GM19455 (cell line): ENCODE measurements at regions not wholly inside any gene's neighbourhood (a gene's known extent, or its start where the extent isn't known, plus 50 kb on each side); places are given as distances from the start of the nearest gene placed in this dataset.
"Not testable (repeated sequence)": the region's sequence is repeated elsewhere in the genome, so short reads cannot be mapped to it uniquely, and the experiment has no call there.

ENCODE experiments used
- ATAC-seq: cut with Tn5 transposase; IDR thresholded peaks from one replicate; pipeline ENCODE4 v1.9.1; 2021; ENCODE audit not compliant: unreplicated experiment

DNA sequence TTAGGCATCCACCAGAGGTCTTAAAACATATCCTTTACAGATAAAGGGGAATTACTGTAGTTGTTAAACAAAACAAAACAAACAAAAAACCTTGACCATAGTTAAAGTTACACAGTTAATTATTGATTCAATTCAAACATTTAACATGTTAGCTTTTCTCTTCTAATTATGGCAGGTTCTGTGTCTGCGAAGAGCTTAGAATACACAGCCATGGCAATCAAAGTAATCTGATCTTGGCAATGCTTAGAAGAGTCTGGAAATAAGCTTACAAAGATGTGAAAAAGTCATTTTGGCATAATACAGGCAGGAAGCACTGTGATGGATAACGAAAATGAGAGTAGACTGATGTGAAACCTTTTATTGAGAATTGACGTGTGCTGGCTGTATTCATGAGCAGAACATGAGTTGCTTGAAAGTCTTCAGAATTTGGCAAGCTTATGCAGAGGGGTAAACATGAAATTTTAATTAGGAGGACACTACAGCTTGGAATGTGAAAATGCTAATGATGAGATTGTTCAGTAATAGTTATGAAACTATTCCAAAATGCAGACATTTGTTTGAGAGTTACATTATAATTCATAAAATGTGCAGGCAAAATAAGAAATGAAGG, 629.6 kb downstream of the FSCB start:
- no peak for ATAC-seq

GRCh38 chr14:43872752-43873655, 634.1 kb downstream of the FSCB start:
- no peak for ATAC-seq

- no peak for ATAC-seq
Measured at GRCh38 chr14:43872222-43872621, 634.9 kb downstream of the FSCB start.

- ATAC-seq = no peak
Measured at GRCh38 chr14:43858981-43859380, 648.1 kb downstream of the FSCB start.

DNA sequence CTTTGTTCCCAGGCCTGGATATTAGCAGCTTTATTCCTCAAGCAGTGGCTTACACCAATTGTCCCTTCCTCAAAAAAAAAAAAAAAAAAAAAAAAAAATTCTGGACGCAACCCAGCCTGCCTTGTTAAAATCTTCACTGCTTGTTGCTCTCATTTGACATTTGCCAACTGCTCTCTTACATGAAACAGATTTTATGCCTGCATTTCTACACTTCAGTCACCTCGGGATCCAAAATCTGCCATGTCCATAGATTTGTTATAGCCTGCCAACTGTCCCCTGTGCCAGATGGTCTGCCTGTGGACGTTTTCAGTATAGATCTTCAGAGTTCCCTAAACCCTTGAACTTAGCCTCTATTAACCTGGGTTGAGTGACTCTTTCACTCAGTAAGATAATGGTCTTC, 651.5 kb downstream of the FSCB start:
- no peak for ATAC-seq

GRCh38 chr14:43853541-43853940, 653.5 kb downstream of the FSCB start:
- ATAC-seq = no peak

GRCh38 chr14:43803076-43803689, 703.9 kb downstream of the FSCB start:
- no peak for ATAC-seq

GRCh38 chr14:43795600-43796228, 711.4 kb downstream of the FSCB start:
- no peak for ATAC-seq

DNA sequence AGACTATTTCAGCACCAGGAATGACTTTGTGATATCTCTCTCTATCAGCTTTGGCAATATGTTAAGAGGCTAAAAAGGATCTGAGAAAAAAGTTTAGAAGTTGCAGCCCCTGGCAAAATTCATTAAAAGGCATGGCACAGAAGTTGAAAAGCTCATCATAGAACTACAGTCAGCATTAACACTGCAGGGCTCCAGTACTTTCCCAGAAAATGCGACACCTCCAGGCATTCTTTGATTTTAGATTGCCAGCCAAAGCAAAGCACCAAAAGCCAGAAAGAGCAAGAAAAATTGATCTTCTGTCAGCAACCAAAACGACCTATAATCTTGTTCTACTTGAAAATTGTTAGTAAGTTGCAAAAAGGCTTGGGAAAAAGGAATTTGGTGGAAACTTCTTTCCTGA, 713.5 kb downstream of the FSCB start:
- ATAC-seq = no peak

GRCh38 chr14:43792980-43793379, 714.1 kb downstream of the FSCB start:
- ATAC-seq = no peak

- no peak for ATAC-seq
Measured at GRCh38 chr14:43790681-43791080, 716.4 kb downstream of the FSCB start.

GRCh38 chr14:43789458-43789857, 717.6 kb downstream of the FSCB start:
- no peak for ATAC-seq

GRCh38 chr14:43786066-43786762, 720.9 kb downstream of the FSCB start:
- no peak for ATAC-seq

DNA sequence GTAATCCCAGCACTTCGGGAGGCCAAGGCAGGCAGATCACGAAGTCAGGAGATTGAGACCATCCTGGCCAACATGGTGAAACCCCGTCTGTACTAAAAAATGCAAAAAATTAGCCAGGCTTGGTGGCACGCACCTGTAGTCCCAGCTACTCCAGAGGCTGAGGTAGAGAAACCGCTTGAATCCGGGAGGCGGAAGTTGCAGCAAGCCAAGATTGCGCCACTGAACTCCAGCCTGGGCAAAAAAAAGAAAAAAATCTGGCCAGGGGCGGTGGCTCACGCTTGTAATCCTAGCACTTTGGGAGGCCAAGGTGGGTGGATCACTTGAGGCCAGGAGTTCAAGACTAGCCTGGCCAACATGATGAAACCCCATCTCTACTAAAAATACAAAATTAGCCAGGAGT, 722.7 kb downstream of the FSCB start:
- not testable (repeated sequence) for ATAC-seq

GRCh38 chr14:43778937-43779639, 728.0 kb downstream of the FSCB start:
- ATAC-seq = no peak

DNA sequence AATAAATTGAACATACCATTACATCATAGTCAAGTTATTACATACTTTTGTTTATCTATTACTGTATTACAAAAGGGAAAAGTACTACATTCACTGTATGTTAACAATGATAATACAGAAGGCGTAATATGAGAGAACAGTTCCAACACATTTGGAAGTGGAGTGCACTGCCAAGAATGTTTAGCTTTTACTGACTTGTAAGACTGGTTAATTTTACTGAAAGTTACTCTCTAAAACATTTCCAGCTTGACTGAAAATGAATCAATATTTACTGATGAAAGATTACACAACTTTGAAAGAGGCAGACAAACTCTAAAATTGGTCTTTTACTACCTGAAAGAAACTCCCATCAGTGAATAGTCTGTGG, 728.5 kb downstream of the FSCB start:
- no peak for ATAC-seq

GRCh38 chr14:43765474-43765873, 741.6 kb downstream of the FSCB start:
- ATAC-seq = no peak

- no peak for ATAC-seq
Measured at GRCh38 chr14:43764433-43764832, 742.6 kb downstream of the FSCB start.

GRCh38 chr14:43755707-43756106, 751.4 kb downstream of the FSCB start:
- ATAC-seq = no peak

- ATAC-seq = no peak
Measured at GRCh38 chr14:43754838-43755237, 752.2 kb downstream of the FSCB start.
